ENCODE measurements at regions not wholly inside any gene's neighbourhood (a gene's known extent, or its start where the extent isn't known, plus 50 kb on each side); places are given as distances from the start of the nearest gene placed in this dataset.

DNA sequence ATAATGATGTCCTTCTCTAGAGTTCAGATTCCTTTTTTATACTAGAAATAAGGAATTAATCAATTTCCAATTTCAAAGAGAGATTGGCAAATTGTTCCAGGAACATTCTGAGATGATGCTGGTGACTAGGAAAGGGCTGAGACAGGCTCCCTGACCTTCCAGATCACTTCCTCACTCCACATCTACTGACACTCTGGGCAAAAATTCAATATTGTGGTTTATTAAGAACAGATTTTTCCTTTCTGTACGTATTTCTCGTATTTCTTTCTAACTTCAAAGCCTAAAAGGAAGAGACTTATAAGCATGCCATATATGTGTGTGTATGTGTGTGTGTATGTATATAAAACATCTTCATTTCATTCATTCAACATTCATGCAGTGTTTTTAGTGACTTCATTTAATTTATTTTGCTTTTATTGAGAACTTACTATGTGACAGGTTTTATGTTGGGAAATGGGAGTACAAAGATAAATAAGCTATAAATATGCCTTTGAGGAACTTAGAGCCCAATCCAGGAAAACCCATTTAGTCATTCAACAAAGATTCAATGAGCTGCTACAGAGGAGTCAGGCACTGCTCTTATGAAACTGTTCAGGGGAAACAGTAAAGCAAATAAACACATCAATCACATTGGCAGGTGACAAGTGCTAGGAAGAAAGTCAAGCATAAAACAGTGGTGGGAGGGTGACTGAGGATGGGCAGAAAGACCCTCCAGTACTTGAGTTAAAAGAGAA is 137.9 kb downstream of the RDH14 start:
- no peak for DNase-seq

DNA sequence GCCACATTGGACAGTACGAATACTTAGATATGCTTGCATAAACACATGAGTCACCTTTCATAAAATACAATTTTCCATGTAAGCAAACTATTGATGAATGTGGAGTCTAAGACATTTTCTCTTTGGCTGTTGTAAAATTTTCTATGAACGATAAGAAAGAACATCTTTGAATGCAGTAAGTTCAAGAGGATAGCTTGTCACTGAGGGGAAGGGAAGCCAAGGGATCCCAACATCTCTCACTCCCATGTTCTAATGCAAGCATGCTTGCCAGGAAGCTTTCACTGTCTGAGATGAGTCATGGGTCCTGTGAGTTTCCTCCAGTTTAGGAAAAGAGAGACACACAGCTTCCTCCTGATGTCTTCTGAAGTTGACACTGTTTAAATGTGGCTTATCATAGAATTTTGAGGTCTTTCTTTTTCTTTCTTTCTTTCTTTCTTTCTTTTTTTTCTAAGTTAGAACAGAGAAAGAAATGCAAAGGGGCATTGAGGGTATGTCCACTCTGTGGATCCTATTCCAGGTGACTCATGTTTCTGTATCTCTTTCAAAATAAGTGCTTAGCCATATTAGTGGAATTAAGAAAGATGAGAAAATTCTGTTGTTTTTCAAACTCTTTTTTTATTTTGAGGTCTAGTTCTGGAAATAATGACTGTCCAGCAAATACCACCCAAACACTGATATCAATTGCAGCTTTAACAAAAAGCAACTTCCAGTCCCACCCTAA is 146.6 kb downstream of the RDH14 start:
- DNase-seq = peak; percentile 89

DNA sequence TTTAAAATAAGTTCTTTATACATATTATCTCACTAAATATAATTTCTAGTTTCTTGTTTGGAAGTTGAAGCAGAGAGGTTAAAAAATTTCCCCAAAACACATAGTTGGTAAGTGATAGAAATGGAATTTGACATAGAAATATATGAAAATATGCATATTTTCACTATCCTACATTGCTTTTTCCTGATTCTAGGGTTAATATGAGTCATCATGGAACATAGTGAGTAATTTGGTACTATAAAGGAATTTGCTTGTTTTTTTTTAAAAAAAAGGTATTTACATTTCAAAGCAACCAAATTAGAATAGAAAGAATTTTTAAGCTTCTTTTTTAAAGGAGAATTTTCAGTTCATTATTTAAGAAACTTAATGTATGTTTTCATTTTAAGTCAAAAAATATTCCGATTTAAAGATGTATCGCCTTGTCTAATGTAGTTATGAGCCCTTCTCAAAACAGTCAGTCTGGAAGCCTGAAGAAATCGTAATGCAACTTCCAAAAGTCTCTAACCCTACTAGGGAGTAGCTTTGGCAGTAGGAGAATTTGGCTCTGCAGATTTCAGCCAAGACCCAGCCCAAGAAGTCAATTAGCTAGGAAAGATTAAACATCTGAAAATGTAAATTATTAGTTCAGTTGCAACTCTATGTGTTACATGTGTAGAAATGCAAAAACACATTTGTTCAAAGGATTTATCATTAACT is 147.3 kb downstream of the RDH14 start:
- DNase-seq = peak; percentile 74

DNA sequence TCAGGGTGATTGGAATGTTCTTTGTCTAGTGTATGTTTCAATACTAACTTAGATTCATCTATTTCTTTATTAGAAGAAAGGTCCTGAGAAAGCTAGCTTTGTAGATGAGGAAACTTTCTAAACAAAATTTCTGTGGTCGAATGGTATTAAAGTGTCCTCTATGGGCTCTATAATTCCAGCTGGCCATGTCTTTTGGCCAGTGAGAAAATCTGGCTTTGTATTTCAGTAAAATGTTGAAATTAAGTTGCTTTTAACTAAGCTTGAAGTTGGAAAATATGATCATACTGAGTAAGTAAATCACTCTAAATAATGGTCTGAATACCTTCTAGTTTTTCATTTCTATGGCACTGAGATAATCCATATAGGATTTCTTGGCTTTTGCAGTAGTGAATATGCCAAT is 148.8 kb downstream of the RDH14 start:
- no peak for DNase-seq

DNA sequence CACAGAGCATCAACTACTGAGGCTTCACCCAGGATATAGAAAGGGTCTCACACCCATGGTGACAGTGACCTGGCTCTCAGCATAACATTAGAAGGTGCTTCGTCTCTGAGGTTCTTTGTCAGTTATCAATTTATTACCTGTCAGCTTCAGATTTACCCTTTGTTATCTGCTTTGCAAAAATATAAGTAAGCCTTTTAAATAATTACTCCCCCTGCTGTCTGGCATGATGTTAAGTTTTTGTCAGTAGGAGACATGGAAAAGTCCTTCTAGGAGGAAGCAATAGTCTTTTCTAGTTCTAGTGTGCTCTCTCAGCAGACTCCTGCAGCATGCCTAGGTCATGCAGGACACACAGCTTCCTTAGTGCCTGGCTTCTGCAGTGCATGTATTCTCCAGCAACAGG is 149.9 kb downstream of the RDH14 start:
- DNase-seq = no peak

DNA sequence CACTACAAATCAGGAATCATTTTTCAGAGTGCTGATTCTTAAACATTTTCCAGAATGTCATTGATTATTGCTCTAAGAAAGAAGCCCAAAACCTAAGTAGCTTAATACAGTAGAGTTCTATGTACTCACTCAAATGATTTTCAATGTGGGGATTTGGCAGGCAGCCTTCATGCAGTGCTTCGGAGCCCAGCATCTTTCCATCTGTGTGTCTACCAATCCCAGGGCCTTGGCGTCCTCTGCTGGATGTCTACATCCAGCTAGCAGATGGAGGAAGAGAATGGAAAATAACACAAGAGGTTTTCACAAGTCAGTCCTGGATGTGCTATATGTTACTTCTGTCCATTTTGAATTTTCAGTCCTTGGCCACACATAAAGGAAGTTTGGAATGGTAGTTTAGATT is 151.8 kb downstream of the RDH14 start:
- no peak for DNase-seq

DNA sequence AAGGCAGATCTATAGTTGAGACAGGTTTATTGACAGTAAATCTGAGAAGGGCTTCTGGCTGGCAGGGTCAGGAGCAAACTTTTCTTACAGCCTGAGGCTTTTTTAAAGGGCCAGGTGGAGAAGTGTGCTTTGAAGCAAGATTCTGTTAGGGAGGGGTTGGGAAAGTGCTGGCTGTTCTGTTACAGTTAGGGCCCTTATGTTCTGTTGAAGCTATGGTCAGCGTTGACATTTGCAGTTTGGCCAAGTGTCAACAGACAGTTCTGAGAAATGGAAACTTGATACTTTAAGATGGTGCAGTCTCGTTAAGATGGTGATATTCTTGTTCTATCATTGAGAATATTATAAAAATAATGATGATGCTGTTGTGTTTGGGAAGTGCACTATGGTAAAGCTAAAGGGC is 154.2 kb downstream of the RDH14 start:
- DNase-seq = no peak

DNA sequence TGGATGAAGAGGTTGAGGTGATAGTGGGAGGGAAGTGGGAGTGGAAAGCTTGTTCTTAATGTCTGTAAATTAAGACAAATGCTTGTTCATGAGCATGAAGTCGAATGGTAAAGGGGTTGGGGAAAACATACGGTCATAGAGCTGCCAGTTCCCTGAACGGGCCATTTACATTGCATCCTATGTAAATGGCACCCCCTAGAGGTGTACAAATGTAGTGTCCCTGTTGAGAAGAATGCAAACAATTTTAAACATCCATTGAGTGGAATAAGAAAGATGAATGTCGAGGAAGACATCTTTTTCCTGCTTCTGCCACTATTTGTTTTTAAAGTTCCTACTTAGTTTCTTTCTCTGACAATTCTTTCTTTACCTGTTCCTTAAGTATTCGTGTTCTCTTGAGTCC is 155.7 kb downstream of the RDH14 start:
- DNase-seq = peak; percentile 33

DNA sequence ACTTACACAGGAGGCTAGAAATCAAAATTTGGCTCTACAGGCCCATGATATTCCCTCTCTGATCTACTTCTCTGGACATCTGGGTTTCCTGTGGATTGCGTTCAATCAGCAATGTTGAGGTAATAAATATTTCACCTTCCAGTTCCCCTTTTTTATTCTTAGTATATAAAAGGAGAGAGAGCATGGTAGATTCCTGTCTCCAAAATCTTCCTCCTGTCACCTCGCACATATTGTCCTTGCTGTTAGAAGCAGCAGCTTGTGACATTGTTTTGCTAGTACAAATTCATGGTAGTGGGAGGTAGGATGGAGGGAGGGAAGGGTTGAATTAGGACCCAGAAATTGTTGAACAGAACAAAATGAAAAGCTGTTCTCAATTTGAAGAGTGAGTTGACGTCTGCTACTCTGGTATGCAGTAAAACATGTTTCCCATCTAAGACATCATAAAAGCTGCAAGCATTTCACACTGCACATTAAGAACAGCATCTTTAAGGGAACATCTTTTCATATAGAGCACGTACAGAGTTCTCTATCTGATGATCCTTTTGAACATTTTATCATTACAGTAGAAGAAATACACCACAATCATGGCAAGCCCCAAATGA is 156.4 kb downstream of the RDH14 start:
- DNase-seq = peak; percentile 32

DNA sequence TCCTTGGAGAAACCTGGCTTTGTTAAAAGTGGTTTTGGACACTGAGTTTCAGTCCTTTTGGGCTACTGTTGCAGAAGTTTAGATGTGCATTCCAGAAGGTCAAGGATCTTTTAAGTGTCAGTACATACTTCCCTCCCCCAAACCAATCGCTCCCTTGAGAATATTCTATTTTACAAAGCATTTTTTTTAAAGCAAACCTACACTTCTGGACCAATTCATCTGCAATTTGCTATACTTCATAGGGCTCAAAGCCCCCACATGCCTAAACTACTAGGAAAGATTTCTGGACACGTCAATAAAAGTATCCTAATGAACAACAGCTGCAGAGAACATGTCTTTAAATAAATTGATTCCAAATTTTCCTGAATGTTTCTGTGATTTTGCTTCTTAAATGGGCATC is 157.6 kb downstream of the RDH14 start:
- DNase-seq = no peak

DNA sequence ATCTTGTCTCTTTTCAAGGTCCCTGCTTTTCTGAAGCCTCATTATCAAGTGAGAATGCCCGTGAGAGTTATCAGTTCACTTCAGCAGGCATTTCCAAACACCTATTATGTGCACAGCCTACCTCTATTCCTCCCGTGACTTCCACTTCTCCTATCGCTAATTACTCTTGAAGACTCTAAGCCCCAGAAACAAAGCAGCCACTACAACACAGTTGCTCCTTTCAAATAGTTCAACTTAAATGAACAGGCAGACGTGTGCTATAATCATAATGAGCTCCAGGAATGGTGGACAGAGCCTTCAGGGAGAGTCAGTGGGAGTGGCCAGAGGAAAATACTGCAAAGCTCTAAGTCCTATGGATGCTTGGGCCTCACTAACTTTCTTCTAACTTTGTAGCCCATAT is 159.0 kb downstream of the RDH14 start:
- DNase-seq = no peak

DNA sequence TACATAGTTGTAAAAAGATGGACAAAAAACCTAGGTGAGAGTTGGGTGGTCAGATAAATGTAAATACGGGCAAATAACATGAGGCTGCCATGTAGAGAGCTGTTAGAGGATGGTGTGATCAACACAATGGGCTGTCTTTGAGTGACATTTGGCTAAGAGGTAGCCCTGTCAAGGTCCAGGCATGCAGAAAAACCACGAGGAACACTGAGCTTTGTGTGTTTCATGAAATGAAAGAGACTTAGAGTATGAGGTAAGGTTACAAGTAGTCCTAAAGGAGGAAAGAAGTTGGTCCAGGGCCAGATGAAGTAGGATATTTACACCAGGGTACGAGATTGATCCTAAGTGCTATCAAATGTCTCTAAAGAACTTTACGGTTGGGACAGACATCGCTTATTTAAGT is 160.9 kb downstream of the RDH14 start:
- no peak for DNase-seq

DNA sequence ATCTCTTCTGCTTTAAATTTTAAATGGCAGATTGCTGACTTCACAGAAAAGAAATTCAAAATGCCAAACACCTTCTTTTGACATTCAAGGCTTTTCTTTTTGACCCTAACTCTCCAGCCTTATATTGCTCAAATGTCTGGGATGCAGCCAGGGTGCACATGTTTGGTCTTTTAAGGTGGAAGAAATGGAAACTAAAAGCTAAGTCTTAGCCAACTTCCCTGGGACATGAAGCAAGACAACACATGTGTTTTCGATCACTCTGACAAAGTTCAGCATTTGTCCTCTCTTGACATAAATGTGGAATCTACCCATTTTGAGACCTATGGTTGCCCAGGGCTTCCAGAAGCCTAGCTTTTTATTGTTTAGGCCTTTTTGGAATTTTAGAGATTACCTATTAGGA is 161.6 kb downstream of the RDH14 start:
- DNase-seq = no peak

DNA sequence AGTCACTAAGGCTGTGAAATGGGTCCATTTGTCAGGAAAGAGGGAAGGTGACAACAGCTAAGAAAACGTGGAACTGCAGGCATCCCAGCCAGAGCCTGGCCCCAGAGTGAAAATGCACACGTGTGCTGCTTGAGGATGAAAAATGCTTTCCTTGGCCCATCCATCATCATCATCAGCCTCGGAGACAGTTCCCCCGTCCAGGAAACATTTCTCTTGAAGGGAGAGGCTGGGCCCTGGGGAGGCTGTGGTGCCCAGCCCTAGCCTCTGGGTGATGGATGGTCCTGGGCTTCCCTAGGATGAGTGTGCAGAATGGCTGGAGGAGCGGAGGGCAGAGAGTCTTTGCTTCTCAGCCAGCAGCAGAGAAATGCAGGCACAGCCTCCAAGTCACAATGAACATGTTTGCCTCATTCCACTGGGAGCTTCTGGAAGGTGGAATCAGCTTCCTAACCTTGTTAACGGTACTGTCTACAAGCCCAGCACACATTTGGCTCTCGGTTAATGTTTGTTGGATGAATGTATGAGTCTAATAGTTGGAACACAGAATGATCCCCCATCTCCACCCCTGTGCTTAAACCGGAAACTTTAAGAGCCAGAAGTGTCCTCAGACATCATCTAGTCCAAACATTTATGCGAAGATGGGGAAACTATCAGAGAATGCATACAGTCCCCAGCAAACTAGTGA is 164.0 kb downstream of the RDH14 start:
- DNase-seq = no peak

DNA sequence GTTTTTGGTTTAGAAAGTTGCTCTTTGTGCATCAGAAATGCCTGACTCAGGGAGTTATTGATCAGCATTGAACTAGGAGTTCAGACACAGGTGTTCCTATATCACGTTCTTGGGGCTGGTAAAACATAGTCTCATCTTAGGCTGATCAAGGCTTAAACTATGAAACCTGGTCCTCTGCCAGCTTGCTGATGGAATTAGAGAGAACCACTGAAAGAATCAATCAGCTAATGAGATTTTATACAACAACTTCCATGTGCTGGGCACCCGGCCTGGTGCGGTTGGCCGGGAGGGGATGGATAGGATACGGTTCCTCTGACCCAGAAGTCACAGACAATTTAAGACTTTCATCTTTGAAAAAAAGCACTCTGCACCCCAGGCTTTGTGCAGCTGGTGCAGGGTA is 164.9 kb downstream of the RDH14 start:
- DNase-seq = no peak

DNA sequence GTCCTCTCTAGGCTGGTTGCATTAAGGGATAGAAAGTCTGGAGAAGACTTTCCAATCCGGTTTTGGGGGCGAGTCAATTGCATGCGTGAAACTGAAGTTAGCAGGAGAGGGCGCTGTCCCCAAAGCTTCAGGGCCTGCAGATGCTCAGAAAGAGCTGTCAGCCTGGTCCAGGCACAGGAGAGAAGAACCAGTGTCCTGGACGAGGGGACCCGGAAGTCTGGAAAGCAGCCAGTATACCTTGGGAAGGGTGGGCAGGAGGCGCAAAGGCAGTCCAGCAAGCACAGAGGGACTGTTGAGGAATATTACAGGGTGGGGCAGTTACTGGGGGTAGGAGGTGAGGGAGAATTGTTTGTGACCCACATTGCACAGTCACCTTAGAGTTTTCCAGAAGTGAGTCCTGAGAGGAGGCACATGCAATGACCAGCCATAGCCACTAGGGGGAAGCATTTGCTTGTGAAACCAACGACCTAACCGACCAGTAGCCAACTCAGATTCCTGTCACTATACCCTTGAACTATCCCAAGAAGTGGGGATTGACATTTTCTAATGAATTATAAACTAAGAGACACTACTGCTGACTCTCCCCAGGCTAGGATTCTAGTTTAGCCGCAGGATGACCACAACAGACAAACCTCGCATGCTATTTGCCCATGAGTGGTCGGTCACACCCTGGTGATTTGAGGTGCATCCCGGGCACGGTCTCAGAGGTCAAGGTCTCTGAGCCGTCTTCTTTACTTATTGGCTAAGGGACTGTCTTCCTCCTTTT is 172.8 kb downstream of the RDH14 start:
- DNase-seq = peak; percentile 72

DNA sequence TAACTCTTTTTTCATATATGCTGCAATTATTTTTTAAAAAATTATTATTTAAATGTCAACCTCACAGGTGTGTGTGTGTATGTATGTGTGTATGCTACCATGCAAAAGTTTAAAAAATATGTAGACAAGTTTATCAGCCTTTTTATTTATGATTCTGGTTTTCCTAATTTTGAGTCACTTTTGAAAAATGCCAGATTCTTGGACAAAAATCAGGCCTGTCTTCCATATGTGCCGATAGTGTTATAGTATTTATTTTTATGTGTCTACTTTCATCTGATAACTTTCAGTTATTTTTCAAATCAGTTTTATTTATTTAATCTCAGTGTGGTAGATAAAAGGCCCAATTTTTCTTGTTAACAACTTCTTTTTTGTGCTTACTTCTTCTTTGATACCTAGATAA is 176.2 kb downstream of the RDH14 start:
- DNase-seq = no peak

DNA sequence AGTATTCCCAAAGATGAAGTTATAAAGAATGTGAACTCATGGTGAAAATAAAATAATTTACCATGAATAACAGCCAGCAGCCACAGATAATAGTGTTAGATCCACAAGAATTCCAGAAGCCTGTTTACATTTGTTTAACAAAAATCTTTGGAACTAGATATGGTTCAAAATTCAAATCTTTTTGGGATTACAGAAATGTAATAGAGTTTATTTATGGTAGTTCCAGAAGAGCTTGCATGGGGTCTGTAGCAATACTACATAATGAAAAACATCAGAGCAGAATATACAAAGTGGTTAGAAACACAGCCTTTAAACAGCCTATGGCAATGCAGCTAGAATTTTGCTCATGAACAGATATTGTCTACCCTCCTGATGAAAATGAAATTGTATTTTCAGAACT is 179.1 kb downstream of the RDH14 start:
- DNase-seq = peak; percentile 36

DNA sequence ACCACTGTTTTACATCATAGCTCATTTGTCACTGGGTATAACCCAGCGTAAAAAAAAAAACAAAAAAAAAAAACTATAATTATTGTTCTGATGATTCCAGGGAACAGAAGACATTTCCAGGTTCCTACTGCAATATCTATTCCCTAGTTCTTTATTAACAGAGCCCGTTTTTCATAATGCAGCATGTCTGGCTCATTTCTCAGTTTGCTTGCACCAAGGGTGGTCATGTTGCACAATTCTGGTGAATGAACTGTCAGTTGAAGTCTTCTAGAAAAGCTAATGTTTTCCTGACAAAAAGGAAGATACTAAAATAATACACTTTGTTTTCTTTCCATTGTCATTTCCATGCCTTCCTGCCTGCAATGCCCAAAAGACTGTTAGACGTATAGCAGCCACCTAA is 180.1 kb downstream of the RDH14 start:
- DNase-seq = no peak

DNA sequence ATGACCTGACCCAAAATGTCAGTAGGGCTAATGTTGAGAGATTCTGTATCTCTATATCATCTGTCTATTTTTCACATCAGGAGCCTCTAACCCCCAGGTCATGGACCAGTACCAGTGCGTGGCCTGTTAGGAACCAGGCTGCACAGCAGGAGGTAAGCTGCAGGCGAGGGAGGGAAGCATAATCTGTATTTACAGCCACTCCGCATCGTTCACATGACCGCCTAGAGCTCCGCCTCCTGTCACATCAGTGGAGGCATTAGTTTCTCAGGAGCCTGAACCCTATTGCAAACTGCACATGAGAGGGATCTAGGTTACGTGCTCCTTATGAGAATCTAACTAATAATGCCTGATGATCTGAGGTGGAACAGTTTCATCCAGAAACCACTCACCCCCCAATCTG is 180.6 kb downstream of the RDH14 start:
- no peak for DNase-seq

DNA sequence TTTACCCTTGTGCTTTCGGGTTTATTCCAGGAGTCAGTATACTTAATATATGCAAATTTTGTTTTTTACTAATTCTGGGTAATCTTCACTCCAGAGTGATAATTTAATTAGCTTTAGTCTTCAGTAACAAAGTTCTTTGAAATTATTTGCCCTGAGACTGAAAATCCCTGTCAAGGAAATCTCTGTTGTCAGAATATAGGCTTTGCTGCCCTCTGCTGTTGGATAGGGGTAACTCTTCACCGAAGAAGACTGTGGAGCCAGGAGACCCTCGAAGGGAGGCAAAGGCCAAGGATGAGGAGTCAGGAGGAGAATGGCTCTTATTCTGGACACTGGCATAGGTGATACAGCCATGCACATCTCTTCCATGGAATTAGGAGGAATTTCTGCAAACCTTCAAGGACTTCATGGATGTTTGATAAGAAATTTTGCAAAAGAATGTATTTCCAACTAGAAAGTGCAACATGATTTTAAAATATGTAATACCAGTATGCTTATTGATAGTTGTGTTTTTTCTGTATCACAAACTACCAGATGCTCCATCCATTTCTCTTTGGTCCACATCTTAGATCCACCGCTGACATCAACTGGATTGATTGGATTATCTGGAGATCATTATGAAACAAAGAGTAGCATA is 182.3 kb downstream of the RDH14 start:
- DNase-seq = peak; percentile 54

DNA sequence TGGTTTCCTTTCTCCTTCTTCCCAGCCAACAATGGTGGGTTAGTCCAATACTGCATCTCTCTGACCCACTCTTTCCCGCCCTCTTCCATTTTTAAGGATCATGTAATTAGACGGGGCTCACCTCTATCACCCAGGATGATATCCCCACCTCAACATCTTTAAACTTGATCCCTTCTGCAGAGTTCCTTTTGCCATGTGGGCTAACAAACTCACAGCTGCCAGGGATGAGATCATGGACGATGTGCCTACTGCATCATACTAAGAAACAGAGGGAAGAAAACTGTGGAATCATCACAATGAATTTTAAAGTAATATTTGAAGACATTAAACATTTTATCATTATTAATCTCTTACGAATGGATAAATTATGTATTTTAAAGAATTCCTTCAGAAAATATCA is 183.5 kb downstream of the RDH14 start:
- no peak for DNase-seq
